ENCODE measurements at regions not wholly inside any gene's neighbourhood (a gene's known extent, or its start where the extent isn't known, plus 50 kb on each side); places are given as distances from the start of the nearest gene placed in this dataset.

DNA sequence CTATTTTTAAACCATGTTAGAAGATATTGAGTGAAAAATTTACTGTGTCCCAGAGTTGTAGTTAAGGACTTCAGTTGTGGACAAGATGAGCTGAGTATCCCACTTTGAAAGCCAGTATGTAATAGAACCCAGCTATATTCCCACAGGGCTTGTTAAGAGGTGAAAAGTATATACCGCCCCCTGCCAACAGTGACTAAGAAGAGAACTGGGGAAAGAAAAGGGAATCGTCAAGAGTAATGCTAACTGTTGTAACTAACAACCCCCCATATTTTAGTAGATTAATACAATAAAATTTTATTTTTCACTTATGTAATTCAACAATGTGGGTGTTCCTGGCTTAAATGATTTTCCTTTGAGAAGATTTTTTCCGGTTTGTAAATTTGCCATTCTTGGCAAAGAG lies 250.4 kb upstream of the GIMD1 start:
- intact Hi-C loops (cut with micrococcal nuclease) = no loop called here
- Mint-ChIP-seq H3K27ac (no peak overlapping the region), H3K4me1 (ENCODE audit: low read depth) (no peaks in the 10 kb centered on the region), H3K36me3 (ENCODE audit: low read depth) (no peaks in the 10 kb centered on the region), H3K4me3 (no peak overlapping the region), H3K9me3 (no peaks in the 10 kb centered on the region), H3K27me3 (no peaks in the 10 kb centered on the region)

DNA sequence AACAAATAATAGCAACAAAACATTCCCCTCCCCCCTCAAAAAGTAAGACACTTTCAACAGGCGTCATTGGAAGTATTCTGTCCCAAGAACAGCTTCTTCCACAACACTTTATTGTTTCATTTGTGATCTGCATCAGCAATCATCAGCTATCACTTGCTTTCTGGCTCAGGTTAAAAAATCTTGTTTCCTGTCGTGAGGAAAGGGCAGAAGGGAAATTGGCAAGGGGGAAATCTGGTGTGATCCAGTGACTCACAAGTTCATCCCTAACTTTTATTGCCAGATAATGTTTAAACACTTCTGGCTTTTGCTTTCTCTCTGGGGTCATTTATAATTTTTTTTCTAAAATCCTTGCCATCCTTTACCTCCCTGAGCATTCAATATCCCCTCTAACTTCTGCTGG lies 247.4 kb upstream of the GIMD1 start:
- Mint-ChIP-seq H3K9me3 (no peaks in the 10 kb centered on the region), H3K36me3 (ENCODE audit: low read depth) (no peaks in the 10 kb centered on the region), H3K4me3 (no peak overlapping the region), H3K27ac (no peak overlapping the region), H3K27me3 (no peaks in the 10 kb centered on the region), H3K4me1 (ENCODE audit: low read depth) (no peaks in the 10 kb centered on the region)
- intact Hi-C loops (cut with micrococcal nuclease) = no loop called here

DNA sequence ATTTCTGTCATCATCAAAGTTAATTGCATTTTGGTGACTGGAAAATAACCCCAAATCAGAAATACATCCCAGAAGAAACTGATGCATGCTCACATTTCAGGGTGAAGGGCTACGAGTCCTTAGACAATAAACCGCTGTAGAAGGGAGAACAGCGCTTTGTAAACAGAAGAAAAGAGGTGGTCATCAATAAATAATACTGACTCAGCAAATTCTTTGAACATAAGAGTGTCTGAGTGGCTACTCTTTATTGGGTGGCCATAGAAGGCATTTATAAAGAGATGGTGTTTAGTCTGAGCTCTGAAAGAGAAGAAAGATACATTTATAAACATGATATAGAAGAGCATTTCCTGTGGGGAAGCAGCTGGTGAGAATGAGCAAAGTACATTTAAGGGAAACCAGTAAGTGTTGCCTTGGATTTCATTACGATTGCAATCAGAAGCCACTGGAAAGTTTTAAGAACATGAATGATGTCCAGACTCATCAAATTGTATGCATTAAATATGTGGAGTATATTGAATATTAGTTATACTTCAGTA lies 246.9 kb upstream of the GIMD1 start:
- H3K27me3 Mint-ChIP-seq = no peaks in the 10 kb centered on the region
- no peaks in the 10 kb centered on the region for H3K36me3 Mint-ChIP-seq (ENCODE audit: low read depth)
- intact Hi-C loops (cut with micrococcal nuclease) = no loop called here
- H3K4me1 Mint-ChIP-seq (ENCODE audit: low read depth) = no peaks in the 10 kb centered on the region
- H3K27ac Mint-ChIP-seq = no peak overlapping the region
- no peak overlapping the region for H3K4me3 Mint-ChIP-seq
- H3K9me3 Mint-ChIP-seq = no peaks in the 10 kb centered on the region

DNA sequence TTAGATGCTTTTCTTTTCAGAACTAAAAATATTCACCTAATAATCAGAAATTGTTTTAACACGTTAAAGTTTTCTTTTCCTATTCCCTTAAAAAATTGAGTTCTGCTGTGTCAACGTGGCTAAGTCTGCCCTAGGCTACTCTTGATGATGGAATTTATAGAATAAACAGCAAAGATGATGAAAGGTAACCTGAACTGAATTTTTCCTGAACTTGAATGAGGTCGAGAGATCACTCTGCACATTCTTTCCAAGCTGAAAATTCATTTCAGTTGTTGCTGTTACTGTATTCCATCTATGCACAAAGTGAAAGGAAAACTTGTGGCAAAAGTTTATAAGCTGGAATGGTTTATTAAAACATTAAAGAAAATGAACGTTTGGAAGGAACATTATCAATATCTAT lies 245.9 kb upstream of the GIMD1 start:
- H3K4me1 Mint-ChIP-seq (ENCODE audit: low read depth) = no peaks in the 10 kb centered on the region
- H3K9me3 Mint-ChIP-seq = no peaks in the 10 kb centered on the region
- no peaks in the 10 kb centered on the region for H3K27me3 Mint-ChIP-seq
- no peaks in the 10 kb centered on the region for H3K36me3 Mint-ChIP-seq (ENCODE audit: low read depth)
- no peak overlapping the region for H3K27ac Mint-ChIP-seq
- intact Hi-C loops (cut with micrococcal nuclease) = no loop called here
- no peak overlapping the region for H3K4me3 Mint-ChIP-seq

DNA sequence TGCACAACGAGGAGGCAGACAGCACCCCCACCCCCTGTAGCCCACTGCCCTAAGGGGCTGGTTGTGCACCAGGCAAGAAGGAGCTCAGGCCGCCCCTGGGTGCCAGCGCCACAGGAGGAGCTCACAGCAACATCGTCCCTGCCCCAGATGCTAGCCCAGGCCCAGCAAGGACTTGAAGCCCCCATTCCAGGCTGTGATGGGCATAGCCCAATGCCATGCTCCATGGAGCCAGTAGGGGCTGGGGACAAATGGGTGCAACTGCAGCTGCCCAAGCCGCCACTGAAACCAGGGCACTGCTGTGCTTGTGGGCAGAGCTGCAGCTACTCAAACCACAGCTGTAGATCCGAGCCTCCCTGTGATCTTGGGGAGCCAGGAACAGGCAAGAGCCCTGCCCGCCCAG lies 241.3 kb upstream of the GIMD1 start:
- H3K9me3 Mint-ChIP-seq = no peaks in the 10 kb centered on the region
- no peaks in the 10 kb centered on the region for H3K4me1 Mint-ChIP-seq (ENCODE audit: low read depth)
- no peaks in the 10 kb centered on the region for H3K36me3 Mint-ChIP-seq (ENCODE audit: low read depth)
- no peaks in the 10 kb centered on the region for H3K27me3 Mint-ChIP-seq
- intact Hi-C loops (cut with micrococcal nuclease) = no loop called here
- H3K4me3 Mint-ChIP-seq = no peak overlapping the region
- no peak overlapping the region for H3K27ac Mint-ChIP-seq

DNA sequence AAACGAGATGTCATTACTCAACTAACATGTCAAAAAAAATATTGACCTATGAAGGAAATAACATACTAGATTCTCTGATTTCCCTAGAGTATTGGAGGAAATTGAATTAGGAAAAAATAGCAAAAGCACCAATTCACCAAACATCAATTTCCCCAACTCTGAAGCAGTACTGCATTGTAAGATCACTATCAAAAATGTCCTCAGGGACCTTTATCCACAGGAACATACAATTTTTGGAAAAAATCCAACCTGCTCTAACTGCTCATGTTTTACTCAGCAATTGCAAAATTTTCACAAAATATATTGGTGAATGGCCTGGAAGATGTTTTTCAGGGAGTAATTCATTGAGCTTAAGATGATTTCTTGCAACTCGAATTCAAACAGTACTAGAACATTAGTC lies 239.0 kb upstream of the GIMD1 start:
- Mint-ChIP-seq H3K27me3 (no peaks in the 10 kb centered on the region), H3K36me3 (ENCODE audit: low read depth) (no peaks in the 10 kb centered on the region), H3K27ac (no peak overlapping the region), H3K4me1 (ENCODE audit: low read depth) (no peaks in the 10 kb centered on the region), H3K9me3 (no peaks in the 10 kb centered on the region), H3K4me3 (no peak overlapping the region)
- intact Hi-C loops (cut with micrococcal nuclease) = no loop called here

DNA sequence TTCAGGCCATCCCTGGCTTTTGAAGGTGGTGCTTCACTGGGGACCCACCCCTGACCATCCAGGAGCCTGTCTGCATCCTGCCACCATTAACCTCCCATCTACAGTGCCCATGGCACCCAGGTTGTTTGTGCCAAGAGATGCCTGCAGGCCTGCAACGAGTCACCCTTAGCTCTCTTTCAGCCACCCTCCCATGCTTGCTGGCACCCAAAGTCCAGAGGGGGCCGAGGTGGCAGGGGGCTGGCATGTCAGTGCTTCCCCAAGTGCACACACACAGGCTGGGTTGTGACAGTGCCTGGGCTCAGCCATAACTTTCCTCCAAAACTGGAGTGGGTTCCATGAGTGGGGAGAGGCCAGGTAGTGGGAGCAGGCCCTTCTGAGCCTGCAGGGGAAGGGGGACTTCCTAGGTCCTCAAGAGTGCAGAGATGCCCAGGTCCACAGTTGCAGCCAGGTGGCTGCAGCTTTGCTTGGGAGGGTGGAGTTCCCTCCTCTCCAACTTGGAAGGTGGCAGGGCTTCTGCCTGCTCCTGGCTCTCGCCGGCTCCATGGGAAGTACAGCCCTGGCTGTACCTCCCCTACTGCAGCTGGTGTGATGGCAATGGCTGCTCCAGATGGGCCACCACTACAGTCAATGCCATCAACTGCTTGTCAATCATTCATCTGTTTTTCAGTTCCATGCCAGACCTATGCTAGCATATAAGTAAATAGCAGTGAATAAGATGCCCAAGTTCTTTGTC lies 235.9 kb upstream of the GIMD1 start:
- Mint-ChIP-seq H3K27me3 (no peaks in the 10 kb centered on the region), H3K9me3 (no peaks in the 10 kb centered on the region), H3K27ac (no peak overlapping the region), H3K4me1 (ENCODE audit: low read depth) (no peaks in the 10 kb centered on the region), H3K4me3 (no peak overlapping the region), H3K36me3 (ENCODE audit: low read depth) (no peaks in the 10 kb centered on the region)
- intact Hi-C loops (cut with micrococcal nuclease) = no loop called here

DNA sequence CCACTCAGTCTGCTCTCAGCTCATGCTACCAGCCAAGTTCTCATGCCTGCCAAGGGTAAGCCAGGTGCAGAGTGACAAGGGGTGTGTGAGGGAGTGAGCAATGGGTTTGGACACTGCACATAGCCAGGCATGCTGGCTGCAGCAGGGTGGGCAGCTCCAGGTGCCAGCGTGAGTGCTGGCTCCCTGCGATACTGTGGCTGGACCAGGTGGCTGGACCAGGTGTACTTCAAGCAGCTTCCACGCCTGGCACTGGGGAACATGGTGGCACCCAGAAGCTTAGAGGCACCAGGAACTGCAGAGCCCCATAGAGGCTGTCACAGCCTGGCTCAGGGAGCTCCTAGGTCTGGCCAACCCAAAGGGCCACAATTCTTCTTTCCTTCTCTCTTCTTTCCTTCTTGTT lies 234.9 kb upstream of the GIMD1 start:
- Mint-ChIP-seq H3K27me3 (no peaks in the 10 kb centered on the region), H3K27ac (no peak overlapping the region), H3K4me1 (ENCODE audit: low read depth) (no peaks in the 10 kb centered on the region), H3K4me3 (no peak overlapping the region), H3K9me3 (no peaks in the 10 kb centered on the region), H3K36me3 (ENCODE audit: low read depth) (no peaks in the 10 kb centered on the region)
- intact Hi-C loops (cut with micrococcal nuclease) = no loop called here

DNA sequence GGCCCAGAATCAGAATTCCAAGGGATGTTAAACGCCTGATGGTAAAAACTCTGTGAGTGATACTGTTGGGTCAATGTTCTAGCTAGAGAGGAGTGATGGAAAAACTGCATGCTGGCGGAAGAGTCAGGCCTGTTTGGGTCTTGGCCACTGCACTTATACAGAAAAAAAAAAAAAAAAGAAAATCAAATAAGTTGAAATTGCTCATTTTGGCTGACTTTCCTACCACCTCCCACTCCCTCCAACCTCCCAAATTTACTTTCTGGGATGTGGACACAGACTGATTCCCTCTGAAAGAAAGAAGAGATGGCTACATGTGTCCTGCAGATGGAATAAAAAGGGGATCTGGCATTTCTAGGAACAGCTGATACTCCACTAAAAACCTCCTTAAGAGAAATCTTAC lies 234.1 kb upstream of the GIMD1 start:
- H3K4me3 Mint-ChIP-seq = no peak overlapping the region
- no peaks in the 10 kb centered on the region for H3K9me3 Mint-ChIP-seq
- no peak overlapping the region for H3K27ac Mint-ChIP-seq
- no peaks in the 10 kb centered on the region for H3K4me1 Mint-ChIP-seq (ENCODE audit: low read depth)
- H3K27me3 Mint-ChIP-seq = no peaks in the 10 kb centered on the region
- intact Hi-C loops (cut with micrococcal nuclease) = no loop called here
- no peaks in the 10 kb centered on the region for H3K36me3 Mint-ChIP-seq (ENCODE audit: low read depth)

DNA sequence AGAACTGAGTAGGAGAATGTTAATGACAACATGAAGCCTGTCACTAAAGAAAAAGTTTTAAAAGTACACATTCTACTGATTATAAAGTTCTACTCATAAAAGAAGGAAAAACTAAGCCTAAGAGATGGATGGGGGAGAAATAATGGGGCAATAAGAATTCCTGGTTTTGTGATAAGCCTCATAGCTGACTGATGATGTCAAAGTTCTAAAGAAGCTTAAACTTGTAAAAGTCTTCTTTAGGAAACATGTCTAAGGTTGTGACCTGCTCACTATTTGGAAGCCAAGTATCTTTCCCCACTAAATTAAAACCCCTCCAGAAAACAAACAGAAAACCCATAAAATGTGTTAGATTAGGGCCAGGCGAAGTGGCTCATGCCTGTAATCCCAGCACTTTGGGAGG lies 232.9 kb upstream of the GIMD1 start:
- intact Hi-C loops (cut with micrococcal nuclease) = no loop called here
- no peaks in the 10 kb centered on the region for H3K27me3 Mint-ChIP-seq
- H3K36me3 Mint-ChIP-seq (ENCODE audit: low read depth) = no peaks in the 10 kb centered on the region
- H3K9me3 Mint-ChIP-seq = no peaks in the 10 kb centered on the region
- H3K4me1 Mint-ChIP-seq (ENCODE audit: low read depth) = no peaks in the 10 kb centered on the region
- H3K27ac Mint-ChIP-seq = no peak overlapping the region
- no peak overlapping the region for H3K4me3 Mint-ChIP-seq

DNA sequence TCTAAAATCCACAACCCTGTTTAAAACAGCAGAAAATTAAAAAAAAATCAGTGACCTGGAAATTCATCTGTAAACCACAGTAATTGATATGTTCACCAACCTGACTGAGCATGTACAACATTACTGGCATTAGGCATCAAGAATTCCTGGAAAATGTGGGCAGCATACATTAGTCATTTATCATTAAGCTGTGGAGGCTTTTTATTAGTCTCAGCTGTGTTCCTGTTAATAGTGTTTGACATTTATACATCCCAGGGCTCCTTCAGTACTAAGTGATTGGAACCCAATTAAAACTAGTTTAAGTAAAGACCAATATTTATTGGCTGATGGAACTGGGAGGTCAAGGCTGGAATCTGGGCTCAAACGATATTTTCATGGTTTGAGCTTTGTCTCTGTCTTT lies 227.3 kb upstream of the GIMD1 start:
- Mint-ChIP-seq H3K27ac (no peak overlapping the region), H3K4me1 (ENCODE audit: low read depth) (no peaks in the 10 kb centered on the region), H3K4me3 (no peak overlapping the region), H3K27me3 (no peaks in the 10 kb centered on the region), H3K36me3 (ENCODE audit: low read depth) (no peaks in the 10 kb centered on the region), H3K9me3 (no peaks in the 10 kb centered on the region)
- intact Hi-C loops (cut with micrococcal nuclease) = no loop called here

DNA sequence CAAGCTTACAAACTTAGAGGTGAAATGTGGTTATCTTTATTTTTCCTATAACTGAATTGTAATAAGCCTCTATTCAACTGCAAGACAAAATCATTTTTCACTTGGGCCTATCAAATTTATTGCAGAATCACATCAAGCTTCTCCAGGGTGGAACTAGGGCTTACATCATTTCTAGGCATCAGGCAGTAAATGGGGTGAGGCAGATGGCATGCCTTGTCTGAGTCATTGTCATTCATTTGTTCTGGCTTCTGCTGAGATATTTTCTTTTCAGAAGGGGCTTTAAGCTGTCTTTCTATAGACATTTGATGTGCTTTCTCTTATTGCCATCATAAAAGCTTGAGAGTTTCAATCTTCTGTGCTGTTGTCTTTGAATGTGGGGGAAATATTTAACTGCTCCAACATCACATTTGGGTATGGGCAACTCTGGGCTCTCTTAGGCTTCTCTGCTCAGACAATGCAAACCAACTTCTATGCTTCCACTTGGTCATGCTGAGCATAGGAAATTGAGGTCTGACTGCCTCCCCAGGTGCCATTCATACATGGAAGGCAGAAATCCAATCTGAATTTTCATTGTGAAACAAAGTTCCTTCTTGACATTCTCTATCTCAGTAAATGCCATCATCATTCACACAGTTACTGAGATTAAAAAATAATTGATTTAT lies 225.8 kb upstream of the GIMD1 start:
- H3K4me1 Mint-ChIP-seq (ENCODE audit: low read depth) = no peaks in the 10 kb centered on the region
- H3K27me3 Mint-ChIP-seq = no peaks in the 10 kb centered on the region
- no peak overlapping the region for H3K27ac Mint-ChIP-seq
- no peak overlapping the region for H3K4me3 Mint-ChIP-seq
- no peaks in the 10 kb centered on the region for H3K9me3 Mint-ChIP-seq
- no peaks in the 10 kb centered on the region for H3K36me3 Mint-ChIP-seq (ENCODE audit: low read depth)
- intact Hi-C loops (cut with micrococcal nuclease) = no loop called here

DNA sequence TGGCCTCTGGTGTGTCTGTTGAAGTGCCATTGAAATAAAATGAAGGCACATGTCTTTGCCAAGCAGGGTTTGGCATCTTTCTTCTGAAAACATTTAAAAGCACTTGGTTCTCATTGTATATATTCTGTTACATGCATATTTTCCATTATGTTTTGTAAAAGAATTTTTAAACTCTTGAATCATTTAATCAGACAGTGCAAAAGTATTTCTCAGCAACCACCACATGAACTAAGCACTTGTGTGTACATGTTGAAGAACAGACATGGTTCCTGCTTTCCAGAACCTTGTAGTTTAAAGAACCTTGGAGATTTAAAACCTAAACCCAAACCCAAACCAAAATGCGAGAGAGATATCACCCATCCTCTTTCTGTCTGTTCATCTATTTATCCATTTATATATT lies 220.3 kb upstream of the GIMD1 start:
- intact Hi-C loops (cut with micrococcal nuclease) = no loop called here
- H3K36me3 Mint-ChIP-seq (ENCODE audit: low read depth) = no peaks in the 10 kb centered on the region
- no peak overlapping the region for H3K27ac Mint-ChIP-seq
- H3K4me1 Mint-ChIP-seq (ENCODE audit: low read depth) = no peaks in the 10 kb centered on the region
- no peak overlapping the region for H3K4me3 Mint-ChIP-seq
- no peaks in the 10 kb centered on the region for H3K9me3 Mint-ChIP-seq
- H3K27me3 Mint-ChIP-seq = no peaks in the 10 kb centered on the region

DNA sequence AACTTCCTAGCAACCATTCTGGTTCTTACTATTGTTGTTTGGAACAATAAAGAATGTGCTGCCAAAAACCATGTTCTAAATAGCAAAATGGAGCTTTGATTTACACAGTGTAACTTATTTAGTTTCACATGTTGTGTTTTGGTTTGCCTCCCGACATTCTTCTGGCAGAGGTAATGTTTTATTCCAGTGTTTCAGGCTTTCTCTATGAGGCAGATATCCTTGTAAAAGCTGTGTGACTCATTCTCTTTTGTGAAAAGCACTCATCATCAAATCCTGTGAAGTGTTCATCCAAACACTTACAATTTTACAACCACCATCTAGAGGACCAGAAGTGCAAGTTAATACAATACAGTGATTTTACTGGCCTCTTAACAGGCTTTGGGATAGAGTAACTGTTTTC lies 219.0 kb upstream of the GIMD1 start:
- H3K4me3 Mint-ChIP-seq = no peak overlapping the region
- no peaks in the 10 kb centered on the region for H3K27me3 Mint-ChIP-seq
- intact Hi-C loops (cut with micrococcal nuclease) = no loop called here
- H3K27ac Mint-ChIP-seq = no peak overlapping the region
- no peaks in the 10 kb centered on the region for H3K9me3 Mint-ChIP-seq
- H3K4me1 Mint-ChIP-seq (ENCODE audit: low read depth) = no peaks in the 10 kb centered on the region
- no peaks in the 10 kb centered on the region for H3K36me3 Mint-ChIP-seq (ENCODE audit: low read depth)

DNA sequence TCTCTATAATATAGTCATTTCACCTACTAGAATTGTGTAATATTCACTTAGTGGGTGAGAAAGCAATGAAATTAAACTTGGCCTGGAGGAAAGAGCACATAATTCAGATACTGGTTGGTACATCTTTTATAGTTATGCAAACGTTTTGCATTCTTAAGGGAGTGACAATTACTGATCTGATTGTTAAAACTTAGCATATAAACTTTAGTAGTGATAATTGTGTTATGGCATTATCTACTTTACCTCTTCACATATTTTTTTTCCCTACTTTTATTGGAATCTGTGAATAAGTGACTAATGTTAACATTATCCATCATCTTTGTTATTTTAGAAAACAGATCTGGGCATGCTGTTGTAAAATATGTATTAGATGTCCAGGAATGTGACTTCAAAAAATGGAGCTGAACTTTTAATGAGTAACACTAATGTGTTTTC lies 217.4 kb upstream of the GIMD1 start:
- Mint-ChIP-seq H3K4me3 (no peak overlapping the region), H3K27me3 (no peaks in the 10 kb centered on the region), H3K27ac (no peak overlapping the region), H3K9me3 (no peaks in the 10 kb centered on the region), H3K4me1 (ENCODE audit: low read depth) (no peaks in the 10 kb centered on the region), H3K36me3 (ENCODE audit: low read depth) (no peaks in the 10 kb centered on the region)
- intact Hi-C loops (cut with micrococcal nuclease) = no loop called here

All from dendritic cell treated with granulocyte-macrophage colony-stimulating factor and Interleukin-4, amounts not matched to agents 40 ng/mL and 50 ng/mL, for 4 days (primary cell).